HG03575 (cell line): ENCODE measurements at regions not wholly inside any gene's neighbourhood (a gene's known extent, or its start where the extent isn't known, plus 50 kb on each side); places are given as distances from the start of the nearest gene placed in this dataset.
"Not testable (repeated sequence)": the region's sequence is repeated elsewhere in the genome, so short reads cannot be mapped to it uniquely, and the experiment has no call there.

Source experiments
- ATAC-seq: cut with Tn5 transposase; IDR thresholded peaks from one replicate; pipeline ENCODE4 v1.9.1; 2021; ENCODE audit not compliant: unreplicated experiment, insufficient number of reproducible peaks, low FRiP score; ENCODE audit errors: extremely low read depth

GRCh38 chr15:81848701-81849100, 197.1 kb downstream of the MEX3B start:
- no peak for ATAC-seq

- ATAC-seq, result no peak
Measured at GRCh38 chr15:81843757-81844407, 201.9 kb downstream of the MEX3B start.

- no peak for ATAC-seq
Measured at GRCh38 chr15:81843226-81843625, 202.6 kb downstream of the MEX3B start.

GRCh38 chr15:81839387-81839786, 206.4 kb downstream of the MEX3B start:
- ATAC-seq, result no peak

GRCh38 chr15:81835731-81836130, 210.1 kb downstream of the MEX3B start:
- ATAC-seq, result no peak

GRCh38 chr15:81830520-81830919, 215.3 kb downstream of the MEX3B start:
- ATAC-seq, result no peak

- no peak for ATAC-seq
Measured at GRCh38 chr15:81829918-81830317, 215.9 kb downstream of the MEX3B start.

GRCh38 chr15:81828135-81828534, 217.7 kb downstream of the MEX3B start:
- ATAC-seq, result no peak

GRCh38 chr15:81825136-81825535, 220.7 kb downstream of the MEX3B start:
- ATAC-seq, result no peak

GRCh38 chr15:81822587-81822986, 223.2 kb downstream of the MEX3B start:
- not testable (repeated sequence) for ATAC-seq

GRCh38 chr15:81819924-81820635, 225.7 kb downstream of the MEX3B start:
- no peak for ATAC-seq

GRCh38 chr15:81814882-81815455, 230.8 kb downstream of the MEX3B start:
- no peak for ATAC-seq

- no peak for ATAC-seq
Measured at GRCh38 chr15:81813215-81813614, 232.6 kb downstream of the MEX3B start.

- no peak for ATAC-seq
Measured at GRCh38 chr15:81812456-81812855, 233.4 kb downstream of the MEX3B start.

- ATAC-seq, result no peak
Measured at GRCh38 chr15:81811736-81812135, 234.1 kb downstream of the MEX3B start.

GRCh38 chr15:81809543-81809942, 236.3 kb downstream of the MEX3B start:
- ATAC-seq, result no peak

GRCh38 chr15:81807806-81808205, 238.0 kb downstream of the MEX3B start:
- ATAC-seq, result no peak

- no peak for ATAC-seq
Measured at GRCh38 chr15:81807186-81807585, 238.6 kb downstream of the MEX3B start.

GRCh38 chr15:81795899-81796298, 249.9 kb downstream of the MEX3B start:
- ATAC-seq, result no peak

- no peak for ATAC-seq
Measured at GRCh38 chr15:81792646-81793045, 253.2 kb downstream of the MEX3B start.
